ENCODE measurements at regions not wholly inside any gene's neighbourhood (a gene's known extent, or its start where the extent isn't known, plus 50 kb on each side); places are given as distances from the start of the nearest gene placed in this dataset.

GRCh38 chr6:106767271-106767670 is 137.9 kb downstream of the QRSL1 start:
- no peak overlapping the region for H3K27ac ChIP-seq

DNA sequence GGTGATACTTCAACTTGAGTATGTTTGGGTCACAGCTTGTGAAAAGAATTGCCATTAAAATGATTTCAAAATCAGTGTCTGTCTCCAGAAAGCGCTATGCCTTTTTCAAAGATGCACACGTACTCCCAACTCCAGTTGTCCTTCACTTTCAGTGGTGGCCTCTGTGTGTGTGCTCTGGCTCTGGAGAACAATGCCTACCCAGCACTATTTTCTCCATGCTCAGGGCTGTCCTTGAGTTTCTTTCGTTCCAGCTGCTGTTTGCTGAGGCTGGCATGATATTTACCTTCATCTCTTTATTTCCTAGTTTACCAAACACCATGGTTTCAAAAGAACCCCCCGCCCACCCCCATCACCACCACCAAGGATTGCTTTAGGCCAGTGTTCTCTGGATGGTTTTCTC is 136.8 kb downstream of the QRSL1 start:
- Histone ChIP-seq H3K27me3 (no peaks in the 10 kb centered on the region), H3K27ac (no peak overlapping the region), H3K36me3 (no peaks in the 10 kb centered on the region), H3K4me1 (no peaks in the 10 kb centered on the region), H3K4me3 (no peak overlapping the region), H3K9me3 (peaks cover 0 to 4% (median 0%) of the 10 kb centered on the region in 4 donors)
- no peak for DNase-seq
- TF ChIP-seq POLR2A (IDR thresholded peaks at IDR 0.05) (no peak), CTCF (IDR thresholded peaks at IDR 0.05) (no peak)

More at GRCh38 chr6:106767271-106767670, 137.9 kb downstream of the QRSL1 start:
- H3K9me3 ChIP-seq = peaks cover 0 to 4% (median 0%) of the 10 kb centered on the region in 4 donors
- no peaks in the 10 kb centered on the region for H3K27me3 ChIP-seq
- no peaks in the 10 kb centered on the region for H3K4me1 ChIP-seq
- no peaks in the 10 kb centered on the region for H3K36me3 ChIP-seq
- no peak for DNase-seq
- TF ChIP-seq CTCF (IDR thresholded peaks at IDR 0.05) (no peak), POLR2A (IDR thresholded peaks at IDR 0.05) (no peak)
- no peak overlapping the region for H3K4me3 ChIP-seq

GRCh38 chr6:106765496-106765895 is 136.1 kb downstream of the QRSL1 start:
- no peak for DNase-seq
- peaks cover 0 to 4% (median 0%) of the 10 kb centered on the region in 4 donors for H3K9me3 ChIP-seq
- H3K27me3 ChIP-seq = no peaks in the 10 kb centered on the region
- TF ChIP-seq POLR2A (IDR thresholded peaks at IDR 0.05) = no peak
- TF ChIP-seq CTCF (IDR thresholded peaks at IDR 0.05) = no peak
- no peak overlapping the region for H3K27ac ChIP-seq
- H3K4me1 ChIP-seq = no peaks in the 10 kb centered on the region
- H3K4me3 ChIP-seq = no peak overlapping the region
- H3K36me3 ChIP-seq = no peaks in the 10 kb centered on the region

DNA sequence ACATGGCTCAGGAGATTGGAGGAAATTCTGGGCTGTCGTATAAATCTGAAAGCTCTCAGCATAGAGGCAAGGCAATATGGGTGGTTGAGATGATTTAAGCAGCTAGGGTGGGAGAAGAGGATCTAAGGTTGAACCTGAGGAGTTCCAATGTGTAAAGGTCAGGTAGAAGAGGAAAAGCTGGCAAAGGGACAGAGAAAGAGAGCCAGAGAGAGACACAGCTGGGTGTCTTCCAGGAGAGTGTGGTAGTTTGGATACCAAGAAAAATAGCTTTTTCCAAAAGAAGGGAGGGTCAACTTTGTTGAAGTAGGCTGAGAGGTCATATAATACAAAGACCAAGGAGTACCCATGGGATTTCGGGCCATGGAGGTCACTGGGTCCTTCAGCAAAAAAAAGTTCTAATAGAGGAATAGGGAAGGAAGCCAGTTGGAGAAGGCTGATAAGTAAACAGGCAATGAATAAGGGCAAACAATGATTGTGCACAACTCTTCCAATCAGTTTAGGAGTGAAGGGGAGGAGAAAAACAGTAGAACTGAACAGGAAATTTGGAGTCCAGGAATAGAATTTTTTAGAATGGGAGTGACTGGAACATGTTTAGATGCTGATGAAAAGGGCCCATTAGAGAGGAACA is 135.1 kb downstream of the QRSL1 start:
- H3K4me1 ChIP-seq = no peaks in the 10 kb centered on the region
- TF ChIP-seq CTCF (IDR thresholded peaks at IDR 0.05) (no peak), POLR2A (IDR thresholded peaks at IDR 0.05) (no peak)
- no peaks in the 10 kb centered on the region for H3K36me3 ChIP-seq
- peaks cover 0 to 2% (median 0%) of the 10 kb centered on the region in 4 donors for H3K9me3 ChIP-seq
- no peak overlapping the region for H3K4me3 ChIP-seq
- no peaks in the 10 kb centered on the region for H3K27me3 ChIP-seq
- no peak for DNase-seq
- no peak overlapping the region for H3K27ac ChIP-seq

- Histone ChIP-seq H3K27ac (no peak overlapping the region), H3K9me3 (peaks cover 0 to 6% (median 0%) of the 10 kb centered on the region in 4 donors), H3K4me1 (no peaks in the 10 kb centered on the region), H3K36me3 (no peaks in the 10 kb centered on the region), H3K27me3 (no peaks in the 10 kb centered on the region), H3K4me3 (no peak overlapping the region)
- TF ChIP-seq CTCF (IDR thresholded peaks at IDR 0.05) (no peak), POLR2A (IDR thresholded peaks at IDR 0.05) (no peak)
- DNase-seq = no peak
These were observed 134.0 kb downstream of the QRSL1 start for GRCh38 chr6:106763361-106763760.

Data from Peyer's patch (tissue), 4 donors.